ENCODE measurements at regions not wholly inside any gene's neighbourhood (a gene's known extent, or its start where the extent isn't known, plus 50 kb on each side); places are given as distances from the start of the nearest gene placed in this dataset.

DNA sequence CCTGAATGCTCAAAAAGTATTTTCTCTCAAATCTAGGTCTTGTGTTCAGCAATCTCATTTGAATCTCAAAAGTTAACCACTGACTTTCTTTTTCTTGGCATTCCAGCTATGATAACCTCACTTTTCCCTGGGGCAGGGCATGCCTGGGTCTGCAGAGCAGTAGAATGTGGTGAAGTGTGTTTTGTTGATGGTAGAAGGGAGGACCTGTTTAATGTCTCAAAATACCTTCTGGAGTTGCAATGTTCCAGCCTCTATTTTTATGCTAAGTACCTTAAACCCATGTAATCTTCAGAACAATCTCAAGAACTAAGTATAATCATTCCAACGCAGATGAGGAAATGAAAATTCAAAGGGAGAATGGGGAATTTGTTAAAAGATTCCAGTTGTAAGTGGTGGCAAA, 82.1 kb upstream of the FUT8 start:
- H3K4me1 ChIP-seq (ENCODE audit: insufficient read depth, low read length) = peaks cover 15% of the 10 kb centered on the region
- H3K79me2 ChIP-seq (ENCODE audit: insufficient read depth, low read length) = no peaks in the 10 kb centered on the region
- peaks cover 0 to 4% of the 10 kb centered on the region in 2 experiments; a peak in 1 of 5 replicates for H3K27me3 ChIP-seq (ENCODE audit: control insufficient read depth in 1 of 2, insufficient read depth in 2 of 2, low read length in 2 of 2)
- TF ChIP-seq CHD2 (IDR thresholded peaks at IDR 0.05; ENCODE audit: low read depth, low read length) (no peak), FOXM1 (CRISPR knock-in tag; IDR thresholded peaks at IDR 0.05) (no peak), NONO (IDR thresholded peaks at IDR 0.05) (no peak), NONO (CRISPR knock-in tag; conservative IDR thresholded peaks at IDR 0.05) (no peak), DMAP1 (CRISPR knock-in tag; IDR thresholded peaks at IDR 0.05) (no peak), ZNF607 (CRISPR knock-in tag; IDR thresholded peaks at IDR 0.05; ENCODE audit: borderline replicate concordance) (no peak), MED8 (CRISPR knock-in tag; IDR thresholded peaks at IDR 0.05; ENCODE audit: insufficient replicate concordance) (no peak), CENPX (CRISPR knock-in tag; IDR thresholded peaks at IDR 0.05) (no peak), U2AF2 (IDR thresholded peaks at IDR 0.05; ENCODE audit: low read depth, low read length) (no peak), SNAI1 (CRISPR knock-in tag; IDR thresholded peaks at IDR 0.05; ENCODE audit: borderline replicate concordance) (no peak), ZNF83 (CRISPR knock-in tag; IDR thresholded peaks at IDR 0.05; ENCODE audit: borderline replicate concordance) (no peak), ONECUT2 (CRISPR knock-in tag; IDR thresholded peaks at IDR 0.05) (no peak)
- TF ChIP-seq, protein P1, sequence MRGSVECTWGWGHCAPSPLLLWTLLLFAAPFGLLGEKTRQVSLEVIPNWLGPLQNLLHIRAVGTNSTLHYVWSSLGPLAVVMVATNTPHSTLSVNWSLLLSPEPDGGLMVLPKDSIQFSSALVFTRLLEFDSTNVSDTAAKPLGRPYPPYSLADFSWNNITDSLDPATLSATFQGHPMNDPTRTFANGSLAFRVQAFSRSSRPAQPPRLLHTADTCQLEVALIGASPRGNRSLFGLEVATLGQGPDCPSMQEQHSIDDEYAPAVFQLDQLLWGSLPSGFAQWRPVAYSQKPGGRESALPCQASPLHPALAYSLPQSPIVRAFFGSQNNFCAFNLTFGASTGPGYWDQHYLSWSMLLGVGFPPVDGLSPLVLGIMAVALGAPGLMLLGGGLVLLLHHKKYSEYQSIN (CRISPR knock-in tag; IDR thresholded peaks at IDR 0.05; ENCODE audit: borderline replicate concordance) = no peak
- TF ChIP-seq, protein P2, sequence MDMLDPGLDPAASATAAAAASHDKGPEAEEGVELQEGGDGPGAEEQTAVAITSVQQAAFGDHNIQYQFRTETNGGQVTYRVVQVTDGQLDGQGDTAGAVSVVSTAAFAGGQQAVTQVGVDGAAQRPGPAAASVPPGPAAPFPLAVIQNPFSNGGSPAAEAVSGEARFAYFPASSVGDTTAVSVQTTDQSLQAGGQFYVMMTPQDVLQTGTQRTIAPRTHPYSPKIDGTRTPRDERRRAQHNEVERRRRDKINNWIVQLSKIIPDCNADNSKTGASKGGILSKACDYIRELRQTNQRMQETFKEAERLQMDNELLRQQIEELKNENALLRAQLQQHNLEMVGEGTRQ (IDR thresholded peaks at IDR 0.05; ENCODE audit: low read depth, low read length) = no peak
- TF ChIP-seq, protein P2 (CRISPR knock-in tag; IDR thresholded peaks at IDR 0.05; ENCODE audit: borderline replicate concordance) = no peak
- TF ChIP-seq, protein P3, sequence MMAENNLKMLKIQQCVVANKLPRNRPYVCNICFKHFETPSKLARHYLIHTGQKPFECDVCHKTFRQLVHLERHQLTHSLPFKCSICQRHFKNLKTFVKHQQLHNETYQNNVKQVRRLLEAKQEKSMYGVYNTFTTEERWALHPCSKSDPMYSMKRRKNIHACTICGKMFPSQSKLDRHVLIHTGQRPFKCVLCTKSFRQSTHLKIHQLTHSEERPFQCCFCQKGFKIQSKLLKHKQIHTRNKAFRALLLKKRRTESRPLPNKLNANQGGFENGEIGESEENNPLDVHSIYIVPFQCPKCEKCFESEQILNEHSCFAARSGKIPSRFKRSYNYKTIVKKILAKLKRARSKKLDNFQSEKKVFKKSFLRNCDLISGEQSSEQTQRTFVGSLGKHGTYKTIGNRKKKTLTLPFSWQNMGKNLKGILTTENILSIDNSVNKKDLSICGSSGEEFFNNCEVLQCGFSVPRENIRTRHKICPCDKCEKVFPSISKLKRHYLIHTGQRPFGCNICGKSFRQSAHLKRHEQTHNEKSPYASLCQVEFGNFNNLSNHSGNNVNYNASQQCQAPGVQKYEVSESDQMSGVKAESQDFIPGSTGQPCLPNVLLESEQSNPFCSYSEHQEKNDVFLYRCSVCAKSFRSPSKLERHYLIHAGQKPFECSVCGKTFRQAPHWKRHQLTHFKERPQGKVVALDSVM (CRISPR knock-in tag; IDR thresholded peaks at IDR 0.05) = no peak
- ChIA-PET CTCF (ENCODE audit: low intra/inter-chr PET ratio, low total read pairs) (no interaction called here), POLR2A (no interaction called here)
- intact Hi-C loops (cut with micrococcal nuclease; ENCODE audit: unreplicated experiment) = no loop called here
- no peak overlapping the region for H3K4me3 ChIP-seq (replicated peaks in 1 of 3; ENCODE audit: insufficient read depth in 1 of 3, low read depth in 2 of 3, low read length in 3 of 3)
- WGBS (ENCODE audit: low lambda C conversion rate) = 62% methylated on average over 1 of the region's 1 CpG
- H3K9me3 ChIP-seq (ENCODE audit: low read length) = no peaks in the 10 kb centered on the region
- FAIRE-seq = no peak
- no peak overlapping the region for H3K4me2 ChIP-seq (ENCODE audit: low read depth, low read length)
- H2AFZ ChIP-seq (ENCODE audit: low read length) = no peak overlapping the region
- no peak overlapping the region for H3K9ac ChIP-seq (ENCODE audit: insufficient read depth, low read depth, low read length)
- no TSS peak for BruUV-seq (replicated peaks)
- in situ Hi-C loops (cut with HindIII; ENCODE audit: extremely low pct_ligation_motif_present, low pct_unique_long_range_greater_than_20kb) = no loop called here
- H3K36me3 ChIP-seq (replicated peaks in 1 of 2; ENCODE audit: control insufficient read depth in 1 of 2, insufficient read depth in 2 of 2, low read length in 2 of 2) = no peaks in the 10 kb centered on the region
- no peak for ATAC-seq
- no peaks in the 10 kb centered on the region for H4K20me1 ChIP-seq (ENCODE audit: insufficient read depth, low read length)
- no peak overlapping the region for H3K27ac ChIP-seq (ENCODE audit: extremely low read length, insufficient read depth, low read length)
- no peak for DNase-seq (ENCODE audit: low spot score)
